NCI-H82 treated with DMSO at 0.1 percent for 48 hours (cell line): ENCODE measurements at regions not wholly inside any gene's neighbourhood (a gene's known extent, or its start where the extent isn't known, plus 50 kb on each side); places are given as distances from the start of the nearest gene placed in this dataset.

ENCODE experiments used
- DNase-seq: peaks from one replicate; lab custom pipeline; 2025; ENCODE audit not compliant: unreplicated experiment; lab: John Stamatoyannopoulos, UW

DNA sequence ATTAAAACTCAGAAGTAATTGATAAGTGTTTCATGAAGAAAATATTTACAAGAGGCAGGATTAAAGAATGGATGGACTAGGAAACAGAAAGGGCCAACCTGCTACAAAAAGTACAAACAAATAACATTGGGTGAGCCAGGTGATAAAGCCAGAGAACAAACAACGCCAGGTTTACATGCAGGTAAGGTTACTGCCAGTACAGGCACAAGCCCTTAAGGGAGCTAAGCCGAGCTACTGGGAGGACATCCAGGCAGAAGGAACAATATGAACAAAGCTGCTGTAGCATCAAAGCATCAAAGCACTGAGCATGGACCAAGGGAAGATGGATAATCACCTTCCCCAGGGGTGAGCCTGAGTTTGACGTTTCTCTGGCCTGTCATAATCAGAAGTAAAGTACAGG lies 380.7 kb downstream of the SEC16B start:
- no peak for DNase-seq

DNA sequence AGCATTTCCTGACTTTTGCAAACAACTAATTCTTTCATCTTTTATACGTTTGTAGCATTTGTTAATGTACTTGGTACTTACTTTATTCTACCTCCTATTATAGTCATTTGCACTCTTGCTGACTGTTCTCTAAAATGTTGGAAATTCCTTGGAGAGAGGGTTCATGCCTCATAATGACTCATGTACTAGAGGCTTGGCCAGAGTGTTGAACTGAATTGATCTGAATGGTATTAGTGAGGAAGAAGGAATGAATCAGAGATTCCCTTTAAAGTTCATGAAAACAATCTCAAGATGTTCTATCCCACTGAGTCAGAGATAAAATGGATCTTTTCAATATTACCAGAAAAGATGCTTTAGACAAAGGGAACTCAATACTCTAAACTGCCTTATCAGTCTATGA lies 383.4 kb downstream of the SEC16B start:
- no peak for DNase-seq

DNA sequence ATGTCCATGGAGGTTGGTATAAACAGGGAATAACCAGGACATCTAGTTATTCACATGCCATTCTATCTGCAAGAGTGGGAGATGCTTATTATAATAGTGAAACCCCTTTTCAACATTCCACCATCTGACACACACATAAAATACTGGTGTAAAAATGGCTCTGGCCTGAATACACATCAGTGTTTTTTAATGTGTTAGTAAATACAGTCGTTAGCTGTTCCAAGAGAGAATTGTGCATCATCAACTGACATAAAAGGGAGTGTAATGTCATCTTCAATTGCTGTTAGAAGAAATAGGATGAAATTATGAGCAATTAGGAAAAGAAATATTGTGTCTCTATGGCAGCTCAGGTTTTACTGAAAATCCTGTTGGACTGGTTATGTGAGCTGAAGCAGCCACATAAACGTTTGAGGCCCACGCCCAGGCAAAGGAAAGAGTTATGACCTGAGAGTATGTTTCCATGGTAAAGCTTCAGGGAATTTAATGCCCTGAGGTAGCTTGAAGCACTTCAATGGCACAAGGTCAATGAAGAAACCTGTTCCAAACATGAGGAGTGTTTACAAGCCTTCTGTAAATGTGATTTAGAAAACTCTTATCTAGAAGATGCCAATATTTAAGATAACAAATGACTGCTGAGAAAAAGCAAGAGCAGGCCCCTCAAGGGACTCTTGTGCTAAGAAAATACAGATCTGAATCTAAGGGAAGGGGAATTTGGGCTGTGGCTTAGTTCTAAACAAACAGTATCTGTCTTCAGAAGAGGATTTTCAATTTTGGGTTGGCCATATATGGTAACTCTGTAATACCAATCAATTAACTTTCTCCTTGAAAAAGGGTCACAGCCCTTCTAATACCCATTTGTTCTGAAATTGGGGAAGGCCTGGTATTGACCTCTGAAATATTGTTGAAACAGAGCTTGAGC lies 384.3 kb downstream of the SEC16B start:
- DNase-seq: no peak

DNA sequence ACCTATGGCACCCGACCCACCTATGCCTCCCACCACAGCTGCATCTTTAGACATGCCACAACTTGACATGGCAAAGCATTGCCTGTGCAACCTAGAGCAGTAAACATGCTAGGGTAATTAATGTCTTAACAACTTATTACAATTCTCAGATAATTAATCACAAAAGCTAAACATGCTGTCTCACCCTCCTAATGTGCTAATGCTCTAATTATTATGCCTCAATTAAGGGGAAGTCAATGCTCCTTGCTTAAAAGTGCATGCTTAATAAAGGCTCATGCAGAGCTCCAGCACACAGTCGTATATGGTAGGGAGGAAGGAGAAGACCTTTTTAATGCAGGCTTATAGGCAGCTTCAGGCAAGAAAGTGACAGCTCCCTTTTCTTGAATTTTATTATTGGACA lies 396.0 kb downstream of the SEC16B start:
- DNase-seq: no peak

DNA sequence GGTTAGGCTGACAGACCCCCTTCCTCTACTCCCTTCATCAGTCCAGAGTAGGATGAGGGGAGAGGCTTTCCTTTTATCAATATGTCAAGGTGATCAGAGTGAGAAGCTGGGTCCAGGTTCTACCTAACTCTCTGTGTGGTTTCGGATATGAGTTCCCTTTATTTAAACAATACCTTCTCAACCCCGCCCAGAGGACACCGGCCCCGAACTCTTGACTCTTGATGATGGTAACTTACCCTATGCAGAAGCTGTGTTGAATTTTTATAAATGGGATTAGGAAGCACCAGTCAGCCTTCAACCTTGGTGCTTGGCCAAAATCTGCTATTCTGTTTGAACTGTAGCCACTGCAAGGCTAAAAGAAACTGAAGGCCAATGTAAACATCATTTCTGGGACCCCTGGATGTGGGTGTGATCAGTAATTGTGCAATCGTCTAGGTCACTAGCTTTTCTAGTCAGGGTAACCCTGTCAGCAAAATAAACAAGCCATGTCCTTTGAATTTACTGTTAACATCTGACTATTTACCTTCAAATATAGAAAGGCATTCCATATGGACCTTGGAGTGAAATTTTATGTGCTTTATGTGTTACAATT lies 398.3 kb downstream of the SEC16B start:
- DNase-seq: no peak

DNA sequence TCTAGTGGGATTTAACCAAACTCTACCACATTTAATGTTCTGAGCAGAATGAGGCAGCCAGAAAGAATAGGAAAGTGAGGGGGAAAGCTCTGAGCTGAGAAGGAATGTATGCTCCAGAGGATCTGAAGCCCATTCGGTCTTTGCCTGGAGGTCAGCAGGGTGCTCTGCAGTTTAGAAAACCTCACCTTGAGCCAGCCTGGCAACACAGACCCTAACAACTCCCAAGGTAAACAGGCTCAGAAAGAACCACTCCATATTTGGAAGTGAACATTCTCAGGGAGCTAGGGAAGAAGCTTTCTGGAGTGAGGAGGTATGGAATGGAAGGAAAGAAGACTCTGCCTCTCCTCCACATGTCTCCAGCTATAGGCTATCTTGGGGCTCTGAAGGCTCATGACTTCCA lies 398.8 kb downstream of the SEC16B start:
- DNase-seq: no peak

DNA sequence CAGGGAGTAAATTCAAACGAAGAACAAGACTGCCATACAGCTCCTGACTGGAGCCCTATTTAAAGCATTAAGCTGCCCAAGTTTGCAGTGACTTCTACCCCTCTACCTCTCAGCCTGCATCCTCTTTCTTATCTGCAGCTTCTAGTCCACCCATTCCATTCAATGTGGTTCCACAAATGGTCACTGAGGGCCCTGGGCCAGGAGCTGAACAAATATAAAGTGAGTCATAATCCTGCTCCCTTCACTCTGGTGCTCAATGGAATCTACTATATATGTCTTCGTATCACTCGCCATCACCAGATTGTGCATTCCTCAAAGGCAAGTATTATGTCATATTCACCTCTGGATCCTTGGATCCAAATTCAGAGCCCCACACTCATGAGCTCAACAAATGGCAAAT lies 398.7 kb downstream of the BRINP2 start:
- no peak for DNase-seq

DNA sequence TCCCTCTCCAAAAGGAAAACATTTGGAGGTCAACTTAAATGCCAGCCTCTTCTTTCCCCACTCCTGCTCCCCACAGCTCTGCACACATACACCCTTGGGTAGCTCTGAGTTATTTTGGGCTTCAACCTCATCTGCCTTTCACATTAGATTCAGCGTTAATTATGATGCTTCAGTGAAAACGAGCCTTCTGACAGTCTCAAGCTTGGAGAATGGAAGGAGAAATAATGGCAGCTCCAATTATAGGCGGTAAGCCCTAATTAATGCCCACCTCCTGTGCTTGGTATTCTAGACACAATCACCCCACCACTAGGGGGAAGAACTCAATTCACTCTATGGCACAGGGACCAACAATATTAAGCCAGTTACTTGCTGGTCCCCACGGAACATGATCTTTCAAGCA lies 397.9 kb downstream of the BRINP2 start:
- no peak for DNase-seq

DNA sequence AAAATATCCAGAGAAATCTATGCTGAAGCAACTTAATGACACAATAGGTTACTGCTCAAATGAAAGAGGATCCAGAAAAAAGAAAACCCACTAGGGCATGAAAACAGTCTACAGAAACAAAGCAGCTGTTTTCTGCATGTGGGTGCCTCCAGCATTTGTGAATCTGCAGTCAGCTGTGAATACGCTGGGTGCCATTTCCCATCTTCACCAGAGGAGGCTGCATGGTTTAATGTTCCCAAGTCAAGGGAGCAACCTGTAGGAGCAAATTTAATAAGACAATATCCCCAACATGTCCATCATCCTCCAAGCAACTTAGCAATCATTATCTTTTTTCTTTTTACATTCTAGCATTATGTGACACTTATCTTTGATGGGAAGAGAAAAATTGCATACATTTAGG lies 396.6 kb downstream of the BRINP2 start:
- DNase-seq: no peak

DNA sequence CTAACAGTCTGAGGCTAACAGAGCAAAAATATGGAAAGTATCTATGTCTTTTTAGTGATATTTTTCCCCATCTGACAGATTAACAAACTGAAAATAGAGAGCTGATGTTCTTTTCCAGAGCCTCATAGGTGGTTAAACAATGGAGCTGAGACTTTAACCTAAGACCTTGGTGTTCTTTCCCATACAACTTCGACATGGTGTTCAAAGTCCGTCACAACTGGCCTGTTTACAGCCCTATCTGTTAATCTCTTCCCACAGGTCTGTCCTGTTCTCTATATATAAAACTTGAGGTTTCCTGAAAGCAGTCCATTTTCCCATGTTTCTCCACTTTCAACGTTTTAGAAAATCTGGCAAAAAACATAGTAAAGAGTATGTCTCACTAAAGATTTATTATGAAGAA lies 395.7 kb downstream of the BRINP2 start:
- no peak for DNase-seq

DNA sequence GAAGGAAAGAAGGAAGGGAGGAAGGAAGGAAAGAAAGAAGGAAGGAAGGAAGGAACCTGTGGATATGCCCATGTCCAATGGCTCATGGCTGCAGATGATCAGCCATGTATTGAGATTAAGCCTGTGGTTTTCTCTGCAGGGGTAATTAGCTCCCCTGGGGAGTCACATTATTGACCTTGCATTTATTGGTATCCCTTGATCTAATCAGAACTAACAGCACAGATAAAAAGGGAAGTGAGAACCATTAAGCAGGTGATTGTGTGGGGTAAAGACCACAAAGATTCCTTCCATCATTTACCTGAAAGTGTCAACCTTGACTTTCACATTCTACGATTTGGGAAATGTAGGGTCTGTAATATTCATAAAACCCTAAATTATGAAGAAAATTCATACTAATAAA lies 390.7 kb downstream of the BRINP2 start:
- DNase-seq: no peak

DNA sequence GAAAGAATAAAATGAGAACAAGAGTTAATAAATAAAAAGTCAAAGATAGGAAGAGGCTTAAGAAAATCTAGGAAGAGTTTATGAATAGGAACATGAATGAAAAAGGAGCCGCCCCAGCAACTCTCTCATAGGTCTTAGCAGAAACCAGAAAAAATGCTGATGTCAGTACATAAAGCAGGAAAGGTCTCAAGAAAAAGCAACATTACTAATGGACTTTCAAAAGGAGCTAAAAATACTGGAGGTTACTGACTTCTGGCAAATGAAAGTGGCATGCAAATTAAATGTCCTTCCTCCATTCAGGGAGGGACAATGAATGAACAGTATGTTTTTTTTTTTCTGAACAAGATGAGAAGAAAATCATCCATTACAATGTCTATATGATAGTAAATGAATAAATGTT lies 387.6 kb downstream of the BRINP2 start:
- DNase-seq: no peak

DNA sequence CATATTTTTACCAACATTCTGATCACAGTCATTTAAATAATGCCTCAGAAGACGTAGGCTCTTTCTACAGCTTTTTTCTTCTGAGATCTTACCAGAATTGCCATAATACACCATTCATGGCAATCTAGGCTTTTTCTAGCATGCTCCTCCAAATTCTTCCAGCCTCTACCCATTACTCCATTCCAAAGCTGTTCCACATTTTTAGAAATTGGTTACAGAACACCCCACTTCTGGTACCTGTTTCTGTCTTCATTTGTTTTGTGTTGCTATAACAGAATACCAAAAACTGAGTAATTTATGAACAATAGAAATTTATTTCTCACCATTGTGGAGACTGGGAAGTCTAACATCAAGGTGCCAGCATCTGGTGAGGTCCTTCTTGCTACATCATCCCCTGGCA lies 385.4 kb downstream of the BRINP2 start:
- DNase-seq: no peak

DNA sequence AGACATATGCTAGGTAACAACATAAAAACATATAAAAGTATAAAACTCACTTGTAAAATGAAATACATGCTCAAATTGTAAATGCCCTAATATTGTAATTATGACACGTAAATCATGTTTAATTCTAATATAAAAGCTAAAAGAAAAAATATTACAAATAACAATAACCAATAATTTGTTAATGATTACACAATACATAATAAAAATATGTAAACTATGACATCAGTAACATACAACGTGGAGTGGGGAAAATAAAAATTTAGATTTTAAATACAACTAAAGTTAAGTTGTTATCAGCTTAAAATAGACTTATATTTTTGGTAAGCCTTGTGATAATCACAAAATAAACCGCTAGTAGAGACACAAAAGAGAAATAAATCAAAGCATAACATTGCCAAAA lies 376.4 kb downstream of the BRINP2 start:
- DNase-seq: no peak

DNA sequence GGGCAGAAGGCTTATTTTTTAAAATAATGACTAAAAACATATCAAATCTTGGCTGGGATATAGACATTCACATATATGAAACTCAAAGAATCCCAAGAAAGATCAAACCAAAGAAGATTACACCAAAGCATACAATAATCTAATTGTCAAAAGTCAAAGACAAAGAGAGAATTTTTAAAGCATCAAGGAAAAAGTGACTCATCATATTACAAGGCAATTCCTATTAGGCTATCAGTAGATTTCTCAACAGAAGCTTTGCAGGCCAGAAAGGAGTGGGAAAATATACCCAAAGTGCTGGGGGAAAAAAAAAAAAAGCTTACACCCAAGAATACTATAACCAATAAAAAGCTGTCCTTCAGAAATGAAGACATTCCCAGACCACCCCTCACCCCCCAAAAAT lies 375.6 kb downstream of the BRINP2 start:
- DNase-seq: no peak

DNA sequence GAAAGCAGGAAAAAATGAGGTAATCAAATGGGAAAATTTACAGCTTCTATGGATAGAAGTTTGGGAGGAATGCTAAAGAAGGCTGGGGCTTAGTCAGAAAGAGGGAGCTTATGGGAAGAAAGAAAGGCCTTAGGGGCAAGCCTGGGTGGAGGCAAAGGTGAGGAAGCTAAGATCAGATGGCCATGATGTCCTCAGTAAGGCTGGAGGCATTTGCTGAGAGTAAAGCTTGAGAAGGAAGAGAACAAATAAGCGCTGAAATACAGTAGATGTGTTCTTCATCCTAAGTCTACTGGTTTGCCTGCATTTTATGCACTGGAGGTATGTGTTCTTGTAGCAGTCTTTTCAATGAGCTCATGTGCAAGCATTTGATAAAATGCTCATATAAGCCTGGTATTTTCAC lies 355.4 kb downstream of the BRINP2 start:
- no peak for DNase-seq

DNA sequence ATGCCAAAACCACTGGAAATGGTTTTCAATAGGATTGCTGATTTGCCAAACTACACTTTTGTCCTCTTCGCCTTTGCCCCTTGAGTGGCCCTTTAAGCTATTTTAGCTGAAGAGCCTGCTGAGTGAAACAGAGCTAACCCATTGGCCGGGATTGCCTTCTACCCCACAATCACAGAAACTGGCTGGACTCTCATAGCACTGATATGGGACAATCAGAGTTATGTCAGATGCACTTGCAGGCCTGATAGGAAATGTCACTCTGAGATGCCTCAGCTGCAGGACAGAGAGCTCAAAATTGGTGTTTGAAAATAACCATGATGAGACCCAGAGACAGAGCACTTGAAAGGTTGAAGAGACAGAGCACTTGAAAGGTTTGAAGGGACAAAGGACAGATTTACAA lies 354.4 kb downstream of the BRINP2 start:
- DNase-seq: no peak

DNA sequence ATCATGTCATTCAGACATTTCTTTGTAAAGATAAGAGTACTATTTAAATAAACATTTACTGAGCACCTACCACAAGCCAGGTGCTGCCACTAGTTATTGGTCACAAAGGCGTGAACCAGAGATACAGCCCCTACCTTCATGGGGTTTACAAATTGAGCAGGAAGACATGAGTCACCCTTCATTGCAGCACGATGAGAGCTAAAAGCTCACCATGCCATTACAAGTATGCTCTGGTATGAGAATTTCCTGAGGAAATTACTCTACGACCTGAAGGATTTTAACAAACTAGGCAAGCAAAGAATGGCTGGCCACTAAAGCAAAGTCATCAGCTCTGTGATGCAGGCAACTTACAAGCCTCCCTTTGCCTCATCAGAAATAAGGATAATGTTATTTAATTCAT lies 346.8 kb downstream of the BRINP2 start:
- DNase-seq: no peak

DNA sequence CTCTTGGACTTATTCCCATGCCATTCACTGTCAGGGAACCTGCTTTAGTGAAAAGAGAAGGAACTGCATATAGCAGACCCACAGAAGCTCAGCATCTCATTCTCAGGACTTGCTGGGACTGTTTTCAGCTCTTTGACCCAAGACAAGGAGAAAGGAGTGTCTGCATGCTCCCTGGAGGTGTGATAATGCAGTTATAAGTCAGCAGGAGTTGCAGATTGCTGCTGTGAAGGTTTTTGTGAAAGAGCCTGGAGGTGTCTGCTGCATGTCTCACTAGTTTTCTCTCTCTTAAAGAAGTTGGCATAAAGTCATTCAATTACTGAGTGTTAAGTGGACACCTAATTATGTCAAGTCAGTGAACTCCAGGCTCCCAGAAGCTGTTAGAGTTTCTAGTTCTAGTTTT lies 343.4 kb downstream of the BRINP2 start:
- no peak for DNase-seq

DNA sequence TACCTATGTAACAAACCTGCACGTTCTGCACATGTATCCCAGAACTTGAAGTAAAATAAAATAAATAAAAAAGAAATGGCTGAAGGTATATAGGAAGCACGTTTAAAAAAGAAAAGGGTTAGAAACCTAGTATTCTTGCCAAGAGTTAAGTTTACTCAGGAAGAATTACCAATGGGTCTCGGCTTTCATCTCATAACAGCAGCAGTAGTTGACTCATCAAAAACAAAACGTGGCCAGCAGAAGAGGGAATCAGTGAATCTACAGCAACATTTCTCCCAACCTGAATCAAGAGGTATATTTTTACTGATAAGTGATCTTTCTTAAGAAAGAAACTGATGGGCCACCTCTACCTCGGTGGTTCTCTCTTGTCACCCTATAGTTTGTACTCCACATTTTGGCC lies 340.3 kb downstream of the BRINP2 start:
- no peak for DNase-seq

DNA sequence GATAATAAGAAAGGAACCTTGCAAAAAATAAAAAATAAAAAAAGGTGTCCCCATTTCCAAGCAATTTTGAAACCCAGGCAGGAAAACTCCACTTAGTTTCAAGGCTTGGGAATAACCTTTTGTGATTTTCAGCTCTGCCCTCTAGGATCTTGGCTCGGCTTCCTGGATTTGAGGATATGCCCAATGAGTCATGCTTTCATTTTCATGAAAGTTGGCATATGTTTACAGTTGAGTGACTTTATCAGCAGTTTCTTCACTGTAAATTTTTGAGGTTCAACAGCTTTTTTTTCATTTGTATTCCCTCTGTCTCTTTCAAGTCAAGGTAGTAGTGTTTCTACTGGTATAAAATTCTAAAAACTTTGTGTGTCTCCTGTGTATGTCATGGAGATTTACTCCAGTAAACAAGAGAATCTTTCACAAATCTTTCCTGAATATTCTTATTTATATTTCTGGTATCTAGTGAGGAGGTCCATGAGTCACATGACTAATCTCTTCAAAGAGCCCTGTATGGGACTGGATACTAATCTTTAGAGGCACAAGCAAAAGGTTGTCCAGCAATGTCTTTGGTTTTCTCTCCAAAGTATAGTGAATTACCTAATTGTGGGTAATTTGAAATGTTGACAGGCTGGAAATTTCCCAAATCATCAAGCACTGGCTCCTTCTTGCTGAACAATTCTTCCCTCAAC lies 335.3 kb downstream of the BRINP2 start:
- DNase-seq: no peak

DNA sequence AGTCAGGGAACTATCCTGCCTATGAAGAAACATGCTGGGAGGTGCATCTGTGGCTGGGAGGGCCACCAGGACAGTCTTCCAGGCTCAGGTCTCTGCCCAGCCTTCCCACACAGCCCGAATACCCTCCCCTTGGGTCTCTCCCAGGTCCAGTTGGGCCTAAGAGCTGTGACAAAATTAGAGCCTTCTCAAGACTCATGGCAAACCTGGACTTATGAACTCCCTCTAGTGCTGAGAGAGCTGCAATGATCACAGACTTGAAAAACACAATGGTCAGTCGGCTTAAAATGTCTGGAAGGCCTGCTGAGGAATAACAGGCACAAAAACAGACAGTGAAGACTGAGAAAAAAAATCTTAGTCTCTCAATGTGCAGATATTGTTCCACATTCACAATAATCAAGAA lies 325.1 kb downstream of the BRINP2 start:
- DNase-seq: no peak
